GM06990 (cell line): ENCODE measurements at regions not wholly inside any gene's neighbourhood (a gene's known extent, or its start where the extent isn't known, plus 50 kb on each side); places are given as distances from the start of the nearest gene placed in this dataset.

Source experiments
- DNase-seq: peaks from one replicate; pipeline ENCODE4 v3.0.0-alpha.2; 2011; ENCODE audit not compliant: insufficient read length; ENCODE audit errors: extremely low read depth
- H3K27me3 ChIP-seq: replicated peaks from 2 replicates; pipeline ENCODE4 v1.6.0; 2011; ENCODE audit warnings: low read length; ENCODE audit not compliant: control insufficient read depth, insufficient read depth
- H3K36me3 ChIP-seq: 2 replicates; pipeline ENCODE4 v1.5.1; 2011; ENCODE audit warnings: low read length; ENCODE audit not compliant: control insufficient read depth, insufficient read depth
- H3K4me3 ChIP-seq: replicated peaks from 2 replicates; pipeline ENCODE4 v1.5.1; 2011; ENCODE audit warnings: low read depth, mild to moderate bottlenecking, control low read depth, low read length
- CTCF ChIP-seq: IDR thresholded peaks from 2 replicates; pipeline ENCODE4 v1.5.1; 2011; ENCODE audit warnings: low read length, control low read depth, mild to moderate bottlenecking, inconsistent platforms; ENCODE audit not compliant: insufficient read depth, poor library complexity, severe bottlenecking

GRCh38 chr18:78809845-78810244 is 169.8 kb upstream of the SALL3 start:
- no peak for DNase-seq
- no peak for TF ChIP-seq CTCF
- no peaks in the 10 kb centered on the region for H3K27me3 ChIP-seq
- no peak overlapping the region for H3K4me3 ChIP-seq
- no peaks in the 10 kb centered on the region for H3K36me3 ChIP-seq

DNA sequence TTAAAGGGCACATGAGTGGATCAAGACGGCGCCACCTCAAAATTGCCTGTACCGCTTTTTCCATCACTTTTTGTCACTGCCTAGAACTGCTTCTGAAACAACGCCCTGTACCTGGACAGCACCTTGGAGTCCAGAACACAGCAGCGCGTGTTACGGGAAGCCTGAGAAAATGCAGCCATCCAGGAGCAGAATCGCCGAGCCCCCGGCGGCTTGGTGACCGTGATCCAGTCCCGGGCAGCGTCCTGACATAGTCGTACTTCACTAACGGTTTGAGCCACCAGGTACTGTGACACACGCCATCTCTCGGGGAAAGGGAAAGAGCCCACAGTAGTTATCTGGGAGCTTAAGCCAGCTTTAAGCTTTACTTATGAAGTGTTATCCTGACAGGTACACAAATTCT is 168.9 kb upstream of the SALL3 start:
- Histone ChIP-seq H3K36me3 (no peaks in the 10 kb centered on the region), H3K27me3 (no peaks in the 10 kb centered on the region), H3K4me3 (no peak overlapping the region)
- DNase-seq, result no peak
- TF ChIP-seq CTCF, result no peak

DNA sequence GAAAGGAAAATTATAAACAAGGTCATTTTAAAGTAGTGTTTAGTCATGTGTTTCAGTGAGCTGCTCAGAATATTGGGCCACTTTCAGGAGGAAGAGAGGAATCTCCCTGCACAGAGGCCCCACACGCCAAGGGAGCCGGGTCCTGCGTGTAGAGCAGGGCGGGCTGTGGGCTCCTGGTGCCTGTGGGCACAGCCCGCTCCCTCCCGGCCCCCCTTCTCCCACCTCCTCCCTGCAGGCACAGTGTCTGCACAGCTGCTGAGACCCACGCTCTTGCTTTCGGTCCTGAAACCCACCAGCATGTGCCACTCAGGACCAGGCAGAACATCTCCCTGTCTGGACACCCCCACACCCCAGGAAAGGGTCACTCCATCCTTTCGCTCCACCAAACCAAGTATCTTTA is 167.6 kb upstream of the SALL3 start:
- Histone ChIP-seq H3K27me3 (no peaks in the 10 kb centered on the region), H3K4me3 (no peak overlapping the region), H3K36me3 (no peaks in the 10 kb centered on the region)
- DNase-seq, result no peak
- no peak for TF ChIP-seq CTCF

DNA sequence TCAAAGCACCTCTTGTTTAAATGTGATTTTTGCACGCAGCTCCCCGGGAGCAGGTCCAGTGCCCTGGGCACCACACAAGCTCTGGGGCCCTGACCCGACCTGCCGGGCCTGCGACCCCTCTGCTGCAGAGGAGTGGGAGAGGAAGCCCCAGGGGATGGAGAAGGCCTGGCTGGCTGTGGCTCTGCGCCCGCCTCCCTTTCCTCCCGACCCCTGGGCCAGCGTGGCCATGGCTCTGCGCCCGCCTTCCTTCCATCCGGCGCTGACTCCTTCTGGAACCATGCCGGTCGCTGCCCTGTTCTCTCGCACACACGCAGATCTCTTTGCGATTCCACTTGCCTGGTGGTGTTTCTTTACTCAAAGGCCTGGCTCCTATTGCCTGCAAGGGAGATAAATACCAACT is 166.5 kb upstream of the SALL3 start:
- no peaks in the 10 kb centered on the region for H3K36me3 ChIP-seq
- H3K4me3 ChIP-seq, result no peak overlapping the region
- no peaks in the 10 kb centered on the region for H3K27me3 ChIP-seq
- no peak for TF ChIP-seq CTCF
- DNase-seq, result no peak

- H3K36me3 ChIP-seq, result no peaks in the 10 kb centered on the region
- no peaks in the 10 kb centered on the region for H3K27me3 ChIP-seq
- no peak for TF ChIP-seq CTCF
- no peak for DNase-seq
- no peak overlapping the region for H3K4me3 ChIP-seq
These were observed 165.5 kb upstream of the SALL3 start for GRCh38 chr18:78813936-78814710.

DNA sequence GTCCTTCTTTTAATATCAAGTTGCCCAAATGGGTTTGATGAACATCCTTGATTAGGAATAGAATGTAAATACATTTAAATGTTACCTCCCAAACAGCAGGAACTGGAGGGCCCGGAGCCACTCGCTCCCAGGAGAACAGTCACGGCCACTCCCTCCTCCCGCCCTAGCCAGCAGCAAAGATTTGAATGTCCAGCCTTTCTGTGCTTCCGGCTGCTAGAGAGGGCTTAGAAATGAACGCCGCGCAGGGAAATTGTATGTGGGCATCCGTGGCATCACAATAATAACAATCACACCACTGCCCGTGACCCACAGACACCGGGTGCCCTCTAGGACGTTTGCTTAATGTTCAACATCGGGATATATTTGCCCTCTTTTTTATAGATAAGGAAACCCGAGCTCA is 164.9 kb upstream of the SALL3 start:
- TF ChIP-seq CTCF, result no peak
- no peak overlapping the region for H3K4me3 ChIP-seq
- no peak for DNase-seq

More for the DNA sequence above, 164.9 kb upstream of the SALL3 start:
- Histone ChIP-seq H3K27me3 (no peaks in the 10 kb centered on the region), H3K36me3 (no peaks in the 10 kb centered on the region)
